ENCODE measurements at regions not wholly inside any gene's neighbourhood (a gene's known extent, or its start where the extent isn't known, plus 50 kb on each side); places are given as distances from the start of the nearest gene placed in this dataset.
"Not testable (repeated sequence)": the region's sequence is repeated elsewhere in the genome, so short reads cannot be mapped to it uniquely, and the experiment has no call there.

DNA sequence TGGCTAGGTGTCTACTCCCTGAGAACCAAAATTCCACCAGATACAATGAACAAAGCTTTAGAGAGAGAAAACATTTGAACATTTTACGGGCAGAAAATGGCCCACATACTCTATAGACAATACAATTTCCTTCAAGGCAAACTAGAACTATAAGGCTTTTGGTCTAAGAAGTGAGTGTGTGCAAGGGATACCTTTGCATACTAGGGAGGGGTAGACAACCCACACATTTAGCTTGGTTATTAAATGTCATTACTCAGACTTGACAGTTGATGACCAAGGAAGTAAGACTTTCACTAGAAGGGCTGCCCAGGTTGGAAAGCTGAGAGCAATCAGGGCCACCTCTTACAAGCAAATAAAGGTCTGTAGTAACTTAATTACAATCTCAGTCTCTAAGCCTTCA is 64.0 kb upstream of the PLEKHM1 start:
- not testable (repeated sequence) for DNase-seq

DNA sequence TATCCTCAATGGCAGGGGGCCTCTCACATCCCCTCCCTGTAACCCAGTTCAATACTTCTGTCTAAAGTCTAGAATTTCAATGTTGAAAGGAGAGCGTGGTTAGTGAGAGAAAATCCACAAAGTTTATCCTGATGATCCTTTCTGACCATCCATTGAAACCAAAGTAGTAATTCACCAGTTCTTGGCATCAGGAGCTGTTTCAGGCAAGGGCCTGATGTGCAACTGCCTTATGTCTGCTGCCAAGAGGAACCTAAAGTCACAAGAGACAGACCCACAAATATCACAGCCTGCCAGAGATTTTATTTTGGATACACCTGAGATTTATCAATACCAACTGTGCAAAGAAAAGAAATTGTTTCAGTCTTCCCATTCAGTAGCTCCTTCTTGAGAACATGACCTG is 68.3 kb upstream of the PLEKHM1 start:
- DNase-seq = not testable (repeated sequence)

DNA sequence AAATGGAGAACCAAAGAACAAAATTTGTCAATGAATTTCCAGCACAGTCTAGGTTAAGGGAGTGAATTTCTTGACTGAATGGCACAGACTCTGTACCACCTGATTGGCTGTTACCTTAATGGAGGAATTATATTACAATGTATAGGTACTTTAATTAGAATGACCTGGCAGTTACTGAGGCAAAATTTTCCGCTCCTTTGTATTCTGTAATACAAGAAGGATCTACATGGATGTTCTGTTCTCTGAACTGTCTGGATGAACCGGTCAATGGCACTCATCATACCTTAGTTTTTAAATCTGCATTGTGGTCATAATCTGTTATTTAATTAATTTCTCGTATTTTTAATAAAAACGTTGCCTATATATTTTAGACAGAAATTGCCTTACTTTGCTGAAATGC is 72.3 kb upstream of the PLEKHM1 start:
- not testable (repeated sequence) for DNase-seq

DNA sequence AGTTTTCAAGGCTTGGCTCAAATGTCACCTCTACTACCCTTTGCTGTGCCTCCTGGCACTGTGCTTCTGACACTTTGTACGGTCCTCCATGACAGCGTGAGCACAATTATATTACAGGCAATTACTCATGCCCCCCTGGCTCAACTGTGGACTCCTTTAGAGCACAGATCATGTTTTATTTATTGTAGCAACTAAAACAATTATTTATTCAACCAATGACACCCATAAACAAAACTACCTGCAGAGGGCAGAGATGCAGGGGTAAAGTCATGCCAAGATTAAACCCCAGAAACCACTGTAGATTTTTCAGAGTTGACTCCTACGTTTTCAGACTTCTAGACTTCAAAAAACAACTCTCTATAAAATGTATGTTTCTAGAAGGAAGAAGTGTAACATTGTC is 72.8 kb upstream of the PLEKHM1 start:
- not testable (repeated sequence) for DNase-seq

DNA sequence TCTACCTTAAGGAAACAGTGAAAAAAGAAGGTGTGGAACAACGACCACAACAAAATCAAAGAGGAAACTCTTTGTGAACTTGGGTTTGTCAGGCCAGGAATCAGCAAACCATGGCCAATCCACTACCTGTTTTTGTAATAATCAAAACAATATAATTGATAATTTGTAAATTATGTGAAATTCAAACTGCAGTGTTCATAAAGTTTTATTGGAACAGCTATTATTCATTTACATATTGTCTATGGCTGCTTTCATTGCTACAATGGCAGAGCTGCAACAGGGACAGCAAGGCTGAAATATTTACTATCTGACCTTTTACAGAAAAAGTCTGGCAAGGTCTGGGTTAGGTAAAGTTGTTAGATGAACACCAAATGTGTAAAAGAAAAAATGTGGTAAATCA is 77.8 kb upstream of the PLEKHM1 start:
- DNase-seq = not testable (repeated sequence)

DNA sequence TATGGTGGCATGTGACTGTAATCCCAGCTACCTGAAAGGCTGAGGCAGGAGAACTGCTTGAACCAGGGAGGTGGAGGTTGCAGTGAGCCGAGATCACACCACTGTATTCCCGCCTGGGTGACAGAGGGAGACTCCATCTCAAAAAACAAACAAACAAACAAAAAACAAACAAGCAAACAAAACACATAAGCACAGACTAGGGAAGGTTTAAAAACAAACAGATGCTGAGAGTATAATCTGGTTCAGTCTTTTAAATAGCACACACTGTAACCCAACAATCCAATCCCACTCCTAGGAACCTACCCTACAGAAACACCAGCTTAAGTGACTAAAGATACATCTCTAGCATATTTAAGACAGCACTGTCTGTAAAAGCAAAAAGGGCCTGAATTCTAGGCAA is 82.8 kb upstream of the PLEKHM1 start:
- DNase-seq = not testable (repeated sequence)

DNA sequence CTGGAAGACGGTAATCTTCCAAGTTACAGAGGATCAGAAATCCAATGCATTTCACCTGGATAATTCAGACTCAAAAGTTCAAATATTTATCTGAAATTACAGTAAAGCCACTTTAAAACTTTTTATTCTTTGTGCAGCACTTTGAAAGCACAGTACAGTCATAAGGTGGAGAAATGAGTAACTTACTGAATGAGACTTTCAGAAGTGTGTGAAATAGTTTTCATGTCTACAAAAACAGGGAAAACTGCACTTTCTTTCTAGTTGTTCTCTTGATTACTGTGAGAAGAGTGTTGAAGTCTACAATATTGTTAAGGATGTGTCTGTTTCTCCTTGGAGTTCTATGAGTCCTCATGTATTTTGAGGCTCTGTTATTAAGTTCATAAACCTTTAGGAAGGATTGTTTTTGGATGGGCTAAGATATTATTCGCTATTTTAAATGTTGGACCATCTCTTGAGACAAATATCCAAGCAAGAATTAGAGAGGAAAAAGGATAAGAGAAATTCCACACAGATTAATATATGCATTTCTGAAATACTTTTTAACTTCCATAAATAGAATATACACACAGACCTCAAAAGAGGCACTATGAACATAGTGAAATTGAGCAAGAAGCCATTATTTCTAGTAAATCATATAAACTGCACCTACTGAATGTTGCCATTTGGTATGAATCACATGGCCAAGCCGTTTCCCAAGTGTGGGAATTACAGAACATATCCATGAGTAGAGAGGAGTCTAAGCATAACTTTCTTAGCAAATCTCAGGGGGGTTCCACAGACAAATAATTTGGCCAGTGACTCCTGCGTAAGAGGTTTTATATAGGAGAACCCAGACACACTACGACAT is 83.6 kb upstream of the PLEKHM1 start:
- DNase-seq = no peak

DNA sequence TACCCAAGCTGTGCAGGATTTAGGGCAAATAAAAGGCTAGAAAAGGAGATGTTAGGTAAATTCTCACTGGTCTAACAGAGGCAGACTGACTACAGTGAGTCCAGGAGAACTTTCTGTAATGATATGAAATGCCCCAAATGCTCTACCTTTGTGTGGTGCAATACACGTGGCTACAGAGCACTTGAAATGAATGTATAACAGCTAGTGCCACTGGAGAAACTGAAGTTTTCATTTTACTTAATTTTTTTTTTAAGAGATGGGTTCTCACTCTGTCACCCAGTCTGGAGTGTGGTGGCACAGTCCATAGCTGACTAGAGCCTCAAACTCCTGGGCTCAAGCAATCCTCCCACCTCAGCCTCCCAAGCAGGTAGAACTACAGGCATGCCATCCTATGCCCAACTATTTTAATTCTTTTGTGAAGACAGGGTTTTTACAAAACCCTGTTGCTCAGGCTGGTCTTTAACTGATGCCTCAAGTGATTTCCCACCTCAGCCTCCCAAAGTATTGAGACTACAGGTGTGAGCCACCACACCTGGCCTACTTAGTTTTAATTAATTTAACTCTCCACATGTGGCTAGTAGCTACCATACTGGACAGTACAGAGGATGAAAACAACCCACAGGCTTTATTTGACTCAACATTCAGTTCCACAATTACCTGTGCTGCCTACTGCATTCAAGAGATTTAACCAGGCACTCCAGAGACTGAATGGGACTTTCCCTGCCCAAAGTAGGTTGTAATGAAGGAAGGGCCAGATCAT is 84.8 kb upstream of the PLEKHM1 start:
- no peak for DNase-seq

DNA sequence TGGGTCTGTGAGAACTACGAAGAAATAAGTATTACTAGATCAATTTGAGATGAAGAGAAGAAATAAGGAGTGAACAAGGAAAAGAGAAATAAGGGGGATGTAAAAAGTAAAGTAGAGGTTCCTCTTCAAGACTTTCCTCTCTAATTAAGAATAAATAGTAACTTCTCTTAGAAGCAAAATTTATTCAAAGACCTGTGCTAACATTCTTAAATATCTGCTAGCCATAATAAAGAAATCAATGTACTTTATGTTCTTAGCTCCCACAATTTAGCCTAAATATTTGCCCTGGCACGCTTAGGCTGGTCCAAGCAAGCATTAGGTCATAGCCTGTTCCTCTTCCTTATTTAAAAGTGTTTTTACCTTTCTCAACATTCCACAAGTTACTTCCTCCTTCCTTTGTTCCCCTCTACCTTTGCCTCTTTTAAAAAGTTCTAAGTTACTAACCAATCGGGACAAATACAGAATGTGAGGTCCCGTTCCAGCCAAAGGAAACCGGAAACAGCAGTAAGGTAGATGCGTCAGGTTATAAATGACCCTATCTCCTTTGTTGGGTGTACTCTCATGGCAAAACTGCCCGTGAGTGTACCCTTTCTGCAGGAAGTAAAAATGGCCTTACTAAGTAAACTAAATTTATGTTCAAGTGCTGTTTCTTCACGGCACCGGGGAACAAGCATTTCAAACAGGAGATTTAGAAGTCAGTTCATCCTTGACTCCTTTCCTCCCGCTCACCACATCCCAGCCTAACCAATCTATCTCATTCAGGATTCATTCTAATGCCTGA is 86.2 kb upstream of the PLEKHM1 start:
- not testable (repeated sequence) for DNase-seq

DNA sequence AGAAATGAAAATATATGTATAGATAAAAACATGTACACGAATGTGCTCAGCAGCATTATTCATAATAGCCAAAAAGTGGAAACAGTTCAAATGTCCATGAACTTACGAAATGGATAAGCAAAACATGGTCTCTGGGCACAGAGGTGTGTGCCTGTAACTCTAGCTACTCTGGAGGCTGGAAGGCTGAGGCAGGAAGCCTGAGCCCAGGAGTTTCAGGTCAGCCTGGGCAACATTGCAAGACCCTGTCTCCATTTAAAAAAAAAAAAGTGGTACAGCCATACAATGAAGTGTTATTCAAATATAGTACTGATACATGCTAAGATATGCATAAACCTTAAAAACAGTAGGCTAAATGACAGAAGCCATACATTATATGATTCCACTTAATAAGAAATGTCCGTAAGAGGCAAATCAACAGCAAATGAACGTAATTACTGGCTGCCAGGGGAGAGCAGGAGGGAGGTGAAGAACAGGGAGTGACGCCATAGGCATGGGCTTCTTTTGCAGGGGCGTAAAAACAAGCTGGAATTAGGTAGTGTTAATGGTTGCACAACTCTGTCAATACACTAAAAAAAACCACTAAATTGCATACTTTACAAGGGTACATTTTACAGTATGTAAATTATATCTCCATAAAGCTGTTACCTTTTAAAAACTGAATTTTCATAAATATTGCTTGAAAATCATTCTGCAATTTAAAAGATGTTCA is 87.2 kb upstream of the PLEKHM1 start:
- no peak for DNase-seq

DNA sequence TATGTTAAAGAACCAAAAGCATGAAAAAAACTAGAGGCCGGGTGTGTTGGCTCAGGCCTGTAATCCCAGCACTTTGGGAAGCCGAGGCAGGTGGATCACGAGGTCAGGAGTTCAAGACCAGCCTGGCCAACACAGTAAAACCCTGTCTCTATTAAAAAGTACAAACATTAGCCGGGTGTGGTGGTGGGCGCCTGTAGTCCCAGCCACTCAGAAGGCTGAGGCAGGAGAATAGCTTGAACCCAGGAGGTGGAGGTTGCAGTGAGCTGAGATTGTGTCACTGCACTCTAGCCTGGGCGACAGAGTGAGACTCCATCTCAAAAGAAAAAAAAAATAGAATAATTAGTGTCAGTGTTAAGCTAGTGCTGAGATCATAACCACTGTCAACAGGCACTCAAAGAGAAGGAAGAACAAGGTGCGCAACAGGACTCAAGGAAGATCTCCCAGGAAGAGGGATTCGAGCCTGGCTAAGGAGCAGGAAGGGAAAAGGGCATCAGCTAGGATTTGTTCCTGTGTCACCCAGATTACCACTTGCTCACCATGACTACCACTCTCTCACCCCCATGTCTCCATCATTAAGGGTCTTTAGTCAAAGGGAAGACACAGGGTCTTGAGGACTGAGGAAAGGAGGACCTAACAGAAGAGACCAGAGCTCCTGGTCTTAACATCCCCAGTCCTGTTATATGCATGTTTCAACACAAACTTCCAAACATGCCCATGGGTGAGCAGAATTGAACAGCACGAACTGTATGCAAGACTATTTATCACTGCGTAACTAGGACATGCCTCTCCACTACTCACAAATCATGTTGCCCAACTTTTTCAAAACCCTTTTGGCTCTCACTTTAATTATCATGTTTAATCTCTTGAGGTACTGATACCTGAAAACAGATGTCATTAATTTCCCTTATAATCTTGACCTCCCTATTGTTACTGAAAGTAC is 88.3 kb upstream of the PLEKHM1 start:
- no peak for DNase-seq

DNA sequence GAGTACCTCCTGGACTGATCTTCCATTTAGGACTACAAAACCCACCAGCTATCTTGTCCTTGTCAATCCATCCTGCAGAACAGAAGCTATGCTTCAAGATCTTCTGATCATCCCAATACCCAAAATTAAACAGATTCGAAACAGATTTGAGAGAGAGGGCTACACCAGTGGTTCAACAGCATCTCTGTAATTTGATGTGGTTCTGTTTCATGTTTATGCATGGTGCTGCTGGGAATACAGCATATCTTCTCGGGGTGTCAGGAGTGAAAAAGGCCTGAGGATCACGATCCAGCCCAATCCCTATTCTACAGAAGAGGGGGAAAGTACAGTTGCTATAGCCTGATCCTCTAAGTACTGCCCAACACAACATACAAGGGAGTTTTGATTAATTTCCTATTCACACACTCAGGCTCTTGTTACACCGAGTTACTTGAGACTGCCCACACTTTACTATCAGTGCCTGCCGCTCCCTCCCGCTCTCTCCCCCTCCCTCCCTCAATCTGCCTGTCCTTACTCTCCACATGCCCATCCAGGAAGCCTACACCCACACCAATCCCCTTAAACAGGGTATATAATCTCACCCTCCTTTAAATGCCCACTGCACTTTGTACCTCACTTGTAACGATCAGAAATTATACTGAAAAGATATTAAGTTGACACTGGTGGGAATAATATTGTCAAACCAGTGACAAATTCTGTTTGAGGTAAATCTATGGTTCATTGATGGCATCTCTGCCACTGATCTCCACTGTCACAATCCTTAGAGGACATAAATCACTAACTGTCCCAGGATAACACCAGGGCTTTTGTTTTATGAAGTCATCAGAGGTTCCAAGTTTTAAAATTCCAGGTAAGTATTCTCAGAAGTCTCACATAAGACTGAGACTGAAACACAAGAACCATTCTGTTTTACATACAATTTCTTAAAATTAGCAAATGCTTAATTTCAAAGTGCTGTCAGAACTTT is 89.3 kb upstream of the PLEKHM1 start:
- DNase-seq = no peak

DNA sequence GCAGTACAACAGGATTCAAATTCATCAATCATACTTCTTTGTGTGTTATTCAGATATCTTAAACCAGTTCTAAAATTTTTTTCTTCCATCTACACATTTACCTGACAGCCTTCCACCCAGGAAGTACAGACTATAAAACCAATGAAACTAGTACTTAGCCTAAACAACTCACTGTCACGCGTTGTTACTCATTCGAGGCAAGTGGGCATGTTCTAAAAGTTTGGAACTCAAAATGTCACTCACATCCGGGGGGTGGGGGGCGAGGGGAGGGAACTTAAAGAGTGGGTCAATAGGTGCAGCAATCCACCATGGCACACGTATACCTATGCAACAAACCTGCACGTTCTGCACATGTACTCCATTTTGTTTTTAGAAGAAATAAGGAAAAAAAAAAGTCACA is 90.4 kb upstream of the PLEKHM1 start:
- DNase-seq = no peak

DNA sequence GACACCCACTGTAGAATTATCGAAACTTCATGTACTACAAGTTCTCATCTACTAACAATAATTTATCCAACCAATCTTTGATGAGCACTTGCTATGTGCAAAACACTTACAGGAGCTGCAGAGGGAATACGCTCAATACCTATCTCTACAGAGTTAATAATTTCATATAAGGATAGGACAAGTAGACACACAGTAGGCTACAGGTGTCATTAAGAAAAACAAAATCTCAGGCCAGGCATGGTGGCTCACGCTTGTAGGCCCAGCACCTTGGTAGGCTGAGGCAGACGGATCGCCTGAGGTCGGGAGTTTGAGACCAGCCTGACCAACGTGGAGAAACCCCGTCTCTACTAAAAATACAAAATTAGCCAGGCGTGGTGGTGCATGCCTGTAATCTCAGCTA is 91.3 kb upstream of the PLEKHM1 start:
- no peak for DNase-seq

DNA sequence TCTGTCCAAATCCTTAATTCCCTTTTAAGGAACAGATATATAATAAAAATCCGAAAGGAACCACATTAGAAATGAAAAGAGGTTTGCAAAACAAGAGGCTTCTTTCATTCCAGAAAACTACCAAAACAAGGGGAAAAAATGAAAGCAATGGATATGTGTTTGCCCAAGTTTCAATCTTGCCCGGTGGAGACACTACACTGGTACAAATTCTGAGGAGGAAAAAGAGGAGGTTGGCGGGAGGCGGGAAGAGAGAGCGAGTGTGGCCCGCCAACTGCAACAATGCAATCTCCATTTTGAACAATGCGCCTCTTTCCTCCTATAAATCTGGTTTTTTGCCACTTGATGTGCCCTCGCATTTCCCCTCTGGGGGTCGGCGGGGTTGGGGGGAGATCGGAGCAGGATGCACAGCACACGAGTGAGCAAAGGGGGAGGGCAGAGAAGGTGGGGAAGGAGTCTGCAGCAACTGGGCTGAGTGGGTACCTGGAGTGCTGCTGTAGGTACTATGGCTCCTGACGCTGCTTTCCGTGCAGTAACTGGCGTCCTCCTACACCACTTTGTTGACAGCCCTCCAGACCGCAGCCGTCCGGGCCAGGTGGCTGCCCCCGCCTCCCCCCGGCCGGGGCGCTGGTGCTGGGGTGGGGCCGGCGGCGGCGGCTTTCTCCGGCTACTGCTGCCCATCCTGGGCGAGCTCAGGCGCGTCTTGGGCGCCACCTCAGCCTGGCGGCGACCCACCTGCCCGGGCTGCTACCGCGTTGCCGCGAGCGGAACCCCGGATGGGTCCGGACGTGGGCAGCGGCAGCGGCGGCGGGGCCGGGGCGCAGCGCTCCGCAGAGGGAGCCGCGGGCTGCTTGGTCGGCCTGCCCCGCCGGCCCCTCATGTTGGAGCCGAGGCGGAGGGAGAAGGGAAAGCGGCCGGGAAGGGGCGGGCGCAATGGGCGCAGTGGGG is 93.8 kb upstream of the PLEKHM1 start:
- DNase-seq = no peak

DNA sequence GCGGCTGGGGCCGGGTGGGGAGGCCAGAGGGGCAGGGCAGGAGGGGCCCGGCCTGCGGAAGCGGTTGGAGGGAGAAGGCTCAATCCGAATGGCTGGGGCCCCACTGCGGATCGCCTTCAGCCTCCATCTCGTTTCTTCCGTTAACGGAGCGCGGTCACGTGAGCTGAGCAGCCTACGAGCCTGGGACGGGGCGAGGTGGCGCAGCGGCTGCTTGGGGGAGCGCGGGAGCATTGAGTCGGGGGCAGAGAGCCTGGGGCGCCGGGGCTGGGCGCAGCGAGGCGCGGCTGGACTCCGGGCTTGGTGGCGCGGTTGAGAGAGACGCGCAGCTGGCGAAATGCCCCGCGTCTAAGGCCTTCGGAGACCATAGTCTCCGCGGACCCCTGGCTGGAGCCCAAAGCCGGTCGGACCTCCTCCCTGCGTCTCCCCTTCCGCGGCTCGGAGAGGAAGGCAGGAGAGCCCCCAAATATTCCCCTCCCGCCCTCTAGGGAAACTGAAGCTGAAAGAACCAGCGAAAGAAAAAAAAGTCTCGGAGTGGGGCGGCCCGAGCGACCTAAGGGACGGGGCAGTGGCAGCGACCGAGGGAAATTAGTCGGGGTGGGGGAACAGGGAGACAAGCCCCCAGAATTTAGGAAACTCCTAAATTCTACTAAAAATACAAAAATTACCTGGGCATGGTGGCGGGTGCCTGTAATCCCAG is 94.7 kb upstream of the PLEKHM1 start:
- not testable (repeated sequence) for DNase-seq

DNA sequence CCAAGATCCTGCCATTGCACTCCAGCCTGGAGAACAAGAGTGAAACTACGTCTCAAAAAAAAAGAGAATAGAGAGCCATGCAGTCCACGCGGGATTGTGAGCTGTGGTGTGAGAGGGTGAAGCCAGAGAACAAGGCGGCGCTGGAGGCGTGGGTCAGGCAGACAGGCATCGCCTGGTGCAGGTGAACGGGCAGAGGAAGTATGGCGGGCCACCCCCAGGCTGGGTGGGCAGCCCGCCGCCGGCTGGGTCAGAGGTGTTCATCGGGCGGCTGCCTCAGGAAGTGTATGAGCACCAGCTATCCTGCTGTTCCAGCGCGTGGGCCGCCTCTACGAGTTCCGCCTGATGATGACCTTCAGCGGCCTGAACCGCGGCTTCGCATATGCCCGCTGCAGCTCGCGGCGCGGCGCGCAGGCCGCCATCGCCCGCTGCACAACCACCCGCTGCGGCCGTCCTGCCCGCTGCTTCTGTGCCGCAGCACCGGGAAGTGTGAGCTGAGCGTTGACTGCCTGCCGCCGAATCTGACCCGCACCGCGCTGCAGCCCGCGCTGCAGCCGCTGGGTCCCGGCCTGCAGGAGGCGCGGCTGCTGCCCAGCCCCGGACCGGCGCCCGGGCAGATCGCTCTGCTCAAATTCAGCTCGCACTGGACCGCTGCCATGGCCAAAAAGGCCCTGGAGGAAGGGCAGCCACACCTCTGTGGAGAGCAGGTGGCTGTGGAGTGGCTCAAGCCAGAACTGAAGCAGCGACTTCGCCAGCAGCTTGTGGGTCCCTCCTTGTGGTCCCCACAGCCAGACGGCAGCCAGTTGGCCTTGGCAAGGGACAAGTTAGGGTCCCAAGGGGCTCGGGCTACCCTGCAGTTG is 95.5 kb upstream of the PLEKHM1 start:
- not testable (repeated sequence) for DNase-seq

DNA sequence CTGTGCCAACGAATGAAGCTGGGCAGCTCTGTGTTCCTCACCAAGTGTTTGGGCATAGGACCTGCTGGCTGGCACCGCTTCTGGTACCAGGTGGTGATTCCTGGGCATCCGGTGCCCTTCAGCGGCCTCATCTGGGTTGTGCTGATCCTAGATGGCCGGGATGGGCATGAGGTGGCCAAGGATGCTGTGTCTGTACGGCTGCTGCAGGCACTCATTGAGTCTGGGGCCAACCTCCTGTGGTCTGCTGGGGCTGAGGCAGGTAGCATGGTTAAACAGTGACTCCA is 96.1 kb upstream of the PLEKHM1 start:
- not testable (repeated sequence) for DNase-seq
